Neural progenitor cell (in vitro differentiated cells): ENCODE measurements at regions not wholly inside any gene's neighbourhood (a gene's known extent, or its start where the extent isn't known, plus 50 kb on each side); places are given as distances from the start of the nearest gene placed in this dataset.

Experiments used
- EZH2phosphoT487 ChIP-seq: fragments of 200-600 bp; sonication (generic); IDR thresholded peaks from 2 replicates; pipeline ENCODE4 v1.6.1; 2017; ENCODE audit warnings: antibody characterized with exemption
- TF ChIP-seq, protein P1 (sequence below): fragments of 200-600 bp; sonication (generic); IDR thresholded peaks from 2 replicates; pipeline ENCODE4 v1.5.1; 2017; ENCODE audit warnings: antibody characterized with exemption, mild to moderate bottlenecking

DNA sequence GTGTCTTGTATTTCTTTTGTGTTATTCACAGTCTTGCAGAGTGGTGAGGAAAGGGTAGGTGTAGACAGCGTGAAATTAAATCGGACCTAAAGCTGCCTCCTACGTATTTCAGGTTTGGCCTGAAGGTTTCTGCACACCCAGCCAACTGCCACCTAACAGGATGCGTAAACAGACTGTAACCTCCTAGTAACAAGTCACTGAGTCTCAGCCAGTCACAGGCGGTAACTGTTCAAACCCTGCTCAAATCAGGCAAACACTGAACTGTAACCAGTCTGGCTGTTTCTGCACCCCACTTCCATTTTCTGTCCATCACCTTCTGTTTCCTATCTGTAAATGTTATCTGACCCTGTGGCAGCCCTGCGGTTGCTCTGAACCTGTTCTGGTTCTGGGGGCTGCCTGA, 87.1 kb downstream of the ADAMTS15 start:
- no peak for TF ChIP-seq EZH2phosphoT487
- TF ChIP-seq, protein P1, sequence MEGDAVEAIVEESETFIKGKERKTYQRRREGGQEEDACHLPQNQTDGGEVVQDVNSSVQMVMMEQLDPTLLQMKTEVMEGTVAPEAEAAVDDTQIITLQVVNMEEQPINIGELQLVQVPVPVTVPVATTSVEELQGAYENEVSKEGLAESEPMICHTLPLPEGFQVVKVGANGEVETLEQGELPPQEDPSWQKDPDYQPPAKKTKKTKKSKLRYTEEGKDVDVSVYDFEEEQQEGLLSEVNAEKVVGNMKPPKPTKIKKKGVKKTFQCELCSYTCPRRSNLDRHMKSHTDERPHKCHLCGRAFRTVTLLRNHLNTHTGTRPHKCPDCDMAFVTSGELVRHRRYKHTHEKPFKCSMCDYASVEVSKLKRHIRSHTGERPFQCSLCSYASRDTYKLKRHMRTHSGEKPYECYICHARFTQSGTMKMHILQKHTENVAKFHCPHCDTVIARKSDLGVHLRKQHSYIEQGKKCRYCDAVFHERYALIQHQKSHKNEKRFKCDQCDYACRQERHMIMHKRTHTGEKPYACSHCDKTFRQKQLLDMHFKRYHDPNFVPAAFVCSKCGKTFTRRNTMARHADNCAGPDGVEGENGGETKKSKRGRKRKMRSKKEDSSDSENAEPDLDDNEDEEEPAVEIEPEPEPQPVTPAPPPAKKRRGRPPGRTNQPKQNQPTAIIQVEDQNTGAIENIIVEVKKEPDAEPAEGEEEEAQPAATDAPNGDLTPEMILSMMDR: no peak
